Peyer's patch (tissue), 4 donors: ENCODE measurements at regions not wholly inside any gene's neighbourhood (a gene's known extent, or its start where the extent isn't known, plus 50 kb on each side); places are given as distances from the start of the nearest gene placed in this dataset.

Experiments used
- POLR2A ChIP-seq, 2 donors: fragments of 450-650 bp; IDR thresholded peaks; one replicate each; pipeline ENCODE4 v1.5.1; 2017; ENCODE audit warnings: antibody characterized with exemption in 2 of 2, mild to moderate bottlenecking in 2 of 2, moderate library complexity in 2 of 2
- TF ChIP-seq, protein P1 (sequence below), 6 experiments: fragments of 450-650 bp in 4 of 6; fragments of 200-600 bp in 2 of 6; sonication (generic) in 1 of 6; IDR thresholded peaks; one replicate each; pipeline ENCODE4 v1.5.1; 2017 to 2019; ENCODE audit warnings: antibody characterized with exemption in 6 of 6, mild to moderate bottlenecking in 3 of 6, moderate library complexity in 1 of 6

GRCh38 chr1:104064399-104064798, 314.7 kb downstream of the AMY1C start:
- TF ChIP-seq, protein P1, sequence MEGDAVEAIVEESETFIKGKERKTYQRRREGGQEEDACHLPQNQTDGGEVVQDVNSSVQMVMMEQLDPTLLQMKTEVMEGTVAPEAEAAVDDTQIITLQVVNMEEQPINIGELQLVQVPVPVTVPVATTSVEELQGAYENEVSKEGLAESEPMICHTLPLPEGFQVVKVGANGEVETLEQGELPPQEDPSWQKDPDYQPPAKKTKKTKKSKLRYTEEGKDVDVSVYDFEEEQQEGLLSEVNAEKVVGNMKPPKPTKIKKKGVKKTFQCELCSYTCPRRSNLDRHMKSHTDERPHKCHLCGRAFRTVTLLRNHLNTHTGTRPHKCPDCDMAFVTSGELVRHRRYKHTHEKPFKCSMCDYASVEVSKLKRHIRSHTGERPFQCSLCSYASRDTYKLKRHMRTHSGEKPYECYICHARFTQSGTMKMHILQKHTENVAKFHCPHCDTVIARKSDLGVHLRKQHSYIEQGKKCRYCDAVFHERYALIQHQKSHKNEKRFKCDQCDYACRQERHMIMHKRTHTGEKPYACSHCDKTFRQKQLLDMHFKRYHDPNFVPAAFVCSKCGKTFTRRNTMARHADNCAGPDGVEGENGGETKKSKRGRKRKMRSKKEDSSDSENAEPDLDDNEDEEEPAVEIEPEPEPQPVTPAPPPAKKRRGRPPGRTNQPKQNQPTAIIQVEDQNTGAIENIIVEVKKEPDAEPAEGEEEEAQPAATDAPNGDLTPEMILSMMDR (IDR thresholded peaks at IDR 0.05) = no peak
- TF ChIP-seq POLR2A (IDR thresholded peaks at IDR 0.05) = no peak
